Pulmonary artery endothelial cell (primary cell): ENCODE measurements at regions not wholly inside any gene's neighbourhood (a gene's known extent, or its start where the extent isn't known, plus 50 kb on each side); places are given as distances from the start of the nearest gene placed in this dataset.

Experiments
- DNase-seq: peaks from one replicate; pipeline ENCODE4 v3.0.0-alpha.2; 2011; ENCODE audit warnings: low read depth, low spot score

DNA sequence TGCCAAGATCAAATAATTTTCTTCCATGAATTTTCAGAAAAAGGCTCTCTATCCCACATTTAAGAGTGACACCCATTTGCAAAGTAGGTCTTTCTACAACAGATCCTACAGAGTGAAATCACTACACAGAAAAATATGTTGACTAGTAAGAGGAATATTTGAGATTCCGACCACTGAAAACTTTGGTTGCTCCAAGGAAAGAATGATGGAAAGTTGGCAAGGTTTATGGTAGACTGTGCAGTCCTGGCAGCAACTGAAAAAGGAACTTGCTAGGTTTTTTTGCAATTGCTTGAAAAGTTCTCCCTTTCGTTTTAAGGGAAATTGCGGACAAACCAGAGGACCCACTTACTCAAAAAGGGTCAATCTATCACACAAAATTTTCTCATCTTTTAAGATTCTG, 83.1 kb upstream of the TSPAN8 start:
- DNase-seq, result no peak

DNA sequence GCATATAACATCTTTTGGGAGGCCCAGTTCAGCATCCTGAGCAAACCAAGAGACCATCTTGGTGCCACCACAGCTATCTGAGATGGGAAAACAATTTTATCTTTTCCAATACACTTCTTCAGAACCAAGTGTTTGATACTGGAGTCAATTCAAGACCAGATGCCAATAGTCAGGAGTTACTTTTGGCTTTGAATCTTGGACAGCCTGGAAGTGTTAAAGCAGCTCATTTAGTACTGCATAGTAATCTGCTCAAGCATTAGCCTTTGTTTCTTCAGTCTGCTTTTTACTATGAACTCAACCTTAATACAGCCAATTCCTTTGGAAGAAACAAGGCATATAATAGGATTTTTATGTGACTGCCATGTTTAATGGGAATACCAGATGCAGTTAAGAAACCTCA, 81.9 kb upstream of the TSPAN8 start:
- DNase-seq, result no peak

DNA sequence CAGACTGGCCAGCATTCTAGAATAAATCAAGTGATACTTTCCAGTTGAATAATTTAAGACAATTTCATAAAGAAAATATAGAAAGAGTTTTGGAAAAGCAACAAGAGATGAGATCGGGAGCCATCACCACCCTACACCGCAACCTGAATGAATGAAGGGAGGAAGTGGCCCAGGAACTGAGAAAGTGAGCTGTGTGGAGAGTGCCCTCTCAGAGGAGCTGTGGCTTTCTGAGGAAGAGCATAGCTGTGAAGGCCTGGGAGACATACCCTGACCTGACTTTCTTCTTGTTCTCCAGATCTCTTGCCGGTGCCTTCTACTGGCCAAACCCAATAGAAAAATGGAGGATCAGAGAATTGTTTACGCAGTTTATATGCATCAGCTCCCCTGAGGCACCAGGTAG, 79.3 kb upstream of the TSPAN8 start:
- DNase-seq, result no peak

DNA sequence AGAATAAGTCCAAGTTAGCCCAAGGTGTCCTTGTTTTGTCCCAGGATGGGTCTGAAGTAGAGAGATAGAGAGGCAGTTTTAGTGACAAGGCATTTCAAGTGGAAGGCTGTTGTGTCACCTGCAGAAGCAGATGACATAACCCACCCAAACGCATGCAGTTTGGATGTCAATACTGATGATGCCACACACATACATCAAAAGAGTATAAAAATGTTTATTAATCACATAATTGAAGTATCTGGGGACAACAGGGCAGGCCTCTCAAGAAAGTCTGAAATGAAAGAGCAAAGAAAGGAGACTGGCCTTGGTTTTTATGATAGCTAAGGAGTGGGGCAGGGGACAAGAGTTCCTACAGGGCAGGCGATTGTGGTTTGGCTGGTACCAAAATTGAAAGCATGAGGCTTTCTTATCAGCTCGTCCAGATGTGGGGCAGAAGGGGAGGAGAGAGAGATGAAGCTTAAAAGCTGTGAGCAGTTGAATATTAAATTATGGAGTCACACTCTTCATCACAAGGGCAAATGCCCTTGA, 78.4 kb upstream of the TSPAN8 start:
- DNase-seq, result no peak

DNA sequence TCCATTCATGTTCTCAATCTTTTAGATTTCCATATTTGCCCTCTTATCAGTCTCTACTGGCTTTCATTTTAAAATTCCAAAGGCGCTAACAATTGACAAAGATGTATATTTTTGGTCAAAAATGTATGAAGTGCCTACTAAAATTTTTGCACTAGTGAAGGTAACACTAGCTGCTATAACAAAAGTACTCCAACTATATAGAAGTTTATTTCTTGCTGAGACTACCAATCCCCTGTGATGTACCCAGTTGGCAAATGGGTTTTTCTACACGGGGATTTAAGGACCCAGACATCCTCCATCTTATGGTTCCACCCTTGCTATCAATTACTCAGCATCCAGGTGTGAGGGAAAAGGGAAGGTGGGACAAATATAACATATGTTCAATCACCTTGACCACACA, 75.3 kb upstream of the TSPAN8 start:
- no peak for DNase-seq

DNA sequence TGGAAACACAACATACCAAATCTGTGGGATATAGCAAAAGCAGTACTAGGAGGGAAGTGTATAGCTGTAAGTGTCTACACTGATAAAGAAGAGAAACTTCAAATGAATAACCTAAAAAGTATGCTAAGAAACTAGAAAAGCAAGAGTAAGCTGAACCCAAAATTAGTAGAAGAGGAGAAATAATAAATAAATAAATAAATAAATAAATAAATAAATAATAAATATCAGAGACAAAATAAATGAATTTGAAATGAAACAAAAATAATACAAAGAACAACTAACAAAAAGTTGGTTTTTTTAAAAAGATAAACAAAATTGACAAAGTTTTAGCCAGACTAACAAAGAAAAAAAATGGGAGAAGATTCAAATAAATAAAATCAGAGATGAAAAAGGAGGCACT, 72.7 kb upstream of the TSPAN8 start:
- DNase-seq, result no peak

DNA sequence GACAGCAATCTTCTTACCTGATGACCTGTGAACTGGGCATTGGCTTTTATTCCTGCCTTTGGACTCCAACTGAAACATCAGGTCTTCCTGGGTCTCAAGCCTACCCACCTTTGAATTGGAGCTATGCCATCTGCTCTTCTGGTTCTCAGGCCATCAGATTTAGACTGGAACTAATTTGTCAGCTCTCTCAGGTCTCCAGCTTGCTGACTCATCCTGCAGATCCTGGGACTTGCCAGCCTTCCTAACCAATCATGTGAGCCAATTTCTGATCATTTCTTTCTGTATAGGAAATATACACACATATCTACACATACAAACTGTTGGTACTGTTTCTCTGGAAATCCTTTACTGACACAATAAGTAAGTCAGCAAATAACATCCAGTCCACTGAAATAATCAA, 65.3 kb upstream of the TSPAN8 start:
- no peak for DNase-seq

DNA sequence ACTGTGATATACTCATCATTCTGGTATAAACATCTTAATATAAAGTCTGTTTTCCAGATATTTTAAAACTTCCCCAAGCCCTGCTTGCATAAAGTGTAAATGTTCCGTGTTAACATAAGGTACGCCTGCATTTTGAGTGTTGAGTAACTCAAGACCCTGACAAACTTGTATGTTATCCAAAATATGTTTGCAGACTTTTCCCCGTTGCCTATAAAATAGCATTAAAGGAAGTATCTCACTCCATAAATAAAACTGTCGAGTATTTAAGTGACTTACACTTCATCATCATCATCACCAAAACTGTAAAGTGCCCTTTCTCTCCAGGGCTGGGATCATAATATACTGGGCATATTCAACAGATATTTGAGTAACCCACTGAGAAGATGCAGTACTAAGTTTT, 64.6 kb upstream of the TSPAN8 start:
- no peak for DNase-seq

DNA sequence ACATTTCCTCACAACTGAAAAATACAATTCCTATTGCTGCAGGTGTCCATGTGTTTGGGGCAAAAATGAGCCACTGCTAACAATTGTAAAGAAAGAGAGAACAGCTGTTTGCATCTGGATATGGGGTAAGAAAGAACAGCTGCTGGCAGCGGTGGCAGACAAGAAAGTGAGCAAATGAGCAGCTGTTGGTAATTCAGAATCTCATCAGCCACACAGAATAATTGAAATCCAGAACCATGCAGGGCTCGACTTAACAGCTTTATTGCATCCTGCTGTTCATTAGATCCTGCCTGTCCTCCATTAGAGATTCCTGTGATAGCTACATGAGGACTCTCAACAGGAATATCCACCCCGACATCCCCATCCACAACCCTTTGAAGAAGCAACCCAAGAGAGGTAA, 62.5 kb upstream of the TSPAN8 start:
- DNase-seq, result no peak

DNA sequence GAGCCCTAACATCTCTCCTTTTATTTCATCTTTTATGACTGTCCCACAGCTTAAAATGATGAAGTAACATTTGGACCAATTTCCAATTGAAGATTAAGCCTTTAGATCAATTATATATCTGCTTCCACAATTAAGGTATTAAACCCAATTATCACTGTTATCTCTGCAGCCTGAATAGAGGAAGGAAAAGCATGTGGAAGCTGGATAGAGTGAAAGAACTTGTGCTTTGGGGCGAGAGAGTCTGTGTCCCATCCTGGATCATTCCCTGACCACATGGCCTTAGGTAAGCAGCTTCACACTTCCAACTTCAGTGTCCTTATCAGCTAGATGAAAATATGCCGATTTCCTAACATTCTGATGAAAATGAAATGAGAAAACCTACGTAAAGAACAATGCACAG, 61.4 kb upstream of the TSPAN8 start:
- no peak for DNase-seq

DNA sequence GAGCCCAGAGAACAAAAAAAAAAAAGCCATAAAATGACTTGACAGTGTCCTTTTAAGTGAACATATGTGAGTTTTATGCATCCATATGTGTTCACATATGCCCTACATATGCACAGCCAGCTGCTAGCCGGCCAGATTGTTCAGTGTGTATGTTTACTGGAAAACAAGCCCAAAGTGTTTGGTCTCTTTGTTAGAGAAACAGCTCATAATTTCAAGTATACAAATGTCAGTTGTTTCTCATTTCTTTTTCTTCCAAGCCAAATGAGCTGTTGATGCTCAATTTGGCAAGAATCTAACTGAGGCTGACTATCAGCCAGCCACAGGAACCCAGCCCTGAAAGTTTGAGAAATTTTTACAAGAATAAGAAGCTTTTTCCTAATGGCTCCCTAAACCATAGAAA, 60.8 kb upstream of the TSPAN8 start:
- no peak for DNase-seq

DNA sequence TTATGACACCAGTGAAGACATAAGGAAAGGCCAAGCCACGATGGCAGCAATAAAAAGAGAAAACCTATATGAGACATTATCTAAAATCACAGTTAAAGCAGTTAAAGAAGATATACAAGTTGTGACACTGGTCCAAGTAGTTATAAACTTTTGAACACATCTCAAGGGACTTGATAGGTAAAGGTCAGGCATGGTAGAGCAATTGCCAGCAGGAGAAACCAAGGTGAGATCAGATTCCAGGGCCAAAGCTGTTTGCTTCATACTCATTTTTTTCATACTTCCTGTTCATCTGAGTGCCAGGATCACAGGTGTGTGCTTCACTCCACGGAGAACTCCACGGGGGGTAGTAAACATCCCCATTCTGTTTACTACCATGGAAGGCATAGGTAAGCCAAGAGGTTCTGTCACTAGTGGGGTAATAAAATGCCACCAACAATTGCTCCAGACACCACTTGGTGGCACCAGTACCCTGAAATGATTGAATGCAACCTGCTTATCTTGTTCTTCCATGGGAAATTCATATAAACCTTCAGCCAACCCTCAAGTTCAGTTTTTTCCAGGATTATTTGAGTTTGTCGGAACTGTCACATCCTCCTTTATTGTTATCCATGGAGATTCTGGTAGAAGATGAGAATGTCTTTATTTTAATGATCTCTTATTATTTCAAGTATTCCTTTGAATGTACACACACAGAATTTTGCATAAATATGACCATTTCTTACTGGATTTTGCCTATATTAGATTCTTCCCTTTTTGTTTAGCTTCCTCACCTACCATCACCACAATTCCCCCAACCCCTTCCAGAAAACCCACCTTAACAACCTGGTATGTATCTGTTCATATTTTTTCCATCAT, 59.2 kb upstream of the TSPAN8 start:
- DNase-seq, result peak; percentile 4

DNA sequence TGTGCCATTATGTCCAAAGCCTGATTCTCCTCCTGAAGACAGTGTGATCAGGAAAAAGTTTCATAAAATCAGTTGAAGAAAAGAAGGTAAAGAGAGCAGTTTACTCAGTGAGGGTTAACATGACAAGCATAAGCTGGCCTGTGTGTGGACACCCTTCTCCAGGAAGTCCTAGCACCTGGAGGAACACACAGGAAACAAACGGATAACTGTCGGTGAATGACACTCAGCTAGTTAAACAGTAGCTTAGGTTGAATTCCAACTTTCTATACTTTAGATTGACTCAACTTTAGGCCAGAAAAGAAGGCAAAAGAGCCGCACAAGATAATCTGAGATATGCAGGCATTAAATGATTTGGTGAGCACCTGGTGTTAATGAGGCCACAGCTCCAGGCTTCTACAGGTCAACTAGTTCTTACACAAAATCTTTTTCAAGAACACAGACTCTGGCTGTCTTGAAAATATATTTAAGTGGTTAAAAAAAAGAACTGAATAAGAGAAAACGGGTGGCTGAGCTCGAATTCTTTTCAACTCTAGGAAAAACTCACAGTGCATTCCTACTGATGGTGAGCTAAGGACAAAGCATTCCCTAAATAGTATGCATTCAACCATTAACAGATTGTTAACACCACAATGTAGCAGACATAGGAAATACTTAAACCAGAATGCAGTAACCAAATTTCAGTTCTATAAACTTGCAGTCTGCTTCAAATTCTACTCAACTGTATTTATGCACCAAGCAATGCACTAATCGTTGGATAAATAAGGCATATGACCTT, 56.9 kb upstream of the TSPAN8 start:
- DNase-seq, result no peak

DNA sequence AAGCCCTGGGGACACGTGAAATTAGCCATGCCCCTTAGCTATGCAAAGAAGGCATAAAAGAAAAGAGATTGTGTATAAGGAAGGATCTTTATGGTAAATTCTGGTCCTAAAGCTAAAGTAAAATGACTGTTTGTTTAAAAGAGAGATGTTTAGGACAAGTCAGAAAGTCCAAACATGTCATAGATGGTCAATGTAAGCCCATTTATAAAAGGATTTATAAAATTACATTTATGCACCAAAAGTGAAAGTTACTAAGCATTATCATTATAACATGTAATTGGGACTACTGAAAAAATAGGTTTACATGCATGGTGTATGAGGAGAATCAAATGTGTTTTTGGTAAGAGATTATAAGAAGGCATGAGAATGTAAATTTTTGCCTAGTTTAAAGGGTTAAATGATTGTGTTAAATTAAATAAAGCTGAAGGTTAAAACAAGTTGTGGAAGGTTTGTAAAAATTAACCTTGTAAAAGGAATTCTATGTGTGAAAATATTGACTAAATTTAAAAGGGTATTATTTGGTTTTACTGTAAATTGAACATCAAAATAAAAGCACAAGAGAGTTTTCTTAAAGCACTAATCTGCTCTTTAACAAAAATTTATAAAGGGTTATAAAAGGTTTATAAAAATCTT, 50.4 kb upstream of the TSPAN8 start:
- DNase-seq, result no peak
